Gastrocnemius medialis (tissue), 4 donors: ENCODE measurements at regions not wholly inside any gene's neighbourhood (a gene's known extent, or its start where the extent isn't known, plus 50 kb on each side); places are given as distances from the start of the nearest gene placed in this dataset.

ENCODE experiments used
- POLR2A ChIP-seq, 2 donors: fragments of 450-650 bp; IDR thresholded peaks; one replicate each; pipeline ENCODE4 v1.6.1; 2017; ENCODE audit warnings: antibody characterized with exemption in 2 of 2, mild to moderate bottlenecking in 2 of 2, moderate library complexity in 2 of 2
- TF ChIP-seq, protein P1 (sequence below), 5 experiments: fragments of 450-650 bp in 3 of 5; fragments of 200-600 bp in 2 of 5; sonication (generic) in 2 of 5; IDR thresholded peaks in 4 of 5; conservative IDR thresholded peaks in 1 of 5; 1 replicate in 4 of 5; 2 replicates in 1 of 5; pipeline ENCODE4 v1.5.1; 2016 to 2019; ENCODE audit warnings: antibody characterized with exemption in 5 of 5, mild to moderate bottlenecking in 3 of 5, moderate library complexity in 3 of 5

DNA sequence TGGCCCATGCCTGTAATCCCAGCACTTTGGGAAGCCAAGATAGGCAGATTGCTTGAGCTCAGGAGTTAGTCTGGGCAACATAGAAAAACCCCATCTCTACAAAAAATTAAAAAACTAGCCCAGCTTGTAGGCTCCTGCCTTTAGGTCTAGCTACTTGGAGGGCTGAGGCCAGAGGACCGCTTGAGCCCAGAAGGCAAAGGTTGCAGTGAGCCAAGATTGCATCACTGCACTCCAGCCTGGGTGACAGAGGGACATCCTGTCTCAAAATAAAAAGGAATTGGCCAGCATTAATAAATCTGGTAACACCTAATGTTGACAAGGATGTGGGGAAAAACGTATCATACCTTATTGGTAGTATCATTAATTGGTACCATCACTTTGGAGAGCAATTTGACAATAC is 396.2 kb downstream of the PLPP3 start:
- TF ChIP-seq, protein P1, sequence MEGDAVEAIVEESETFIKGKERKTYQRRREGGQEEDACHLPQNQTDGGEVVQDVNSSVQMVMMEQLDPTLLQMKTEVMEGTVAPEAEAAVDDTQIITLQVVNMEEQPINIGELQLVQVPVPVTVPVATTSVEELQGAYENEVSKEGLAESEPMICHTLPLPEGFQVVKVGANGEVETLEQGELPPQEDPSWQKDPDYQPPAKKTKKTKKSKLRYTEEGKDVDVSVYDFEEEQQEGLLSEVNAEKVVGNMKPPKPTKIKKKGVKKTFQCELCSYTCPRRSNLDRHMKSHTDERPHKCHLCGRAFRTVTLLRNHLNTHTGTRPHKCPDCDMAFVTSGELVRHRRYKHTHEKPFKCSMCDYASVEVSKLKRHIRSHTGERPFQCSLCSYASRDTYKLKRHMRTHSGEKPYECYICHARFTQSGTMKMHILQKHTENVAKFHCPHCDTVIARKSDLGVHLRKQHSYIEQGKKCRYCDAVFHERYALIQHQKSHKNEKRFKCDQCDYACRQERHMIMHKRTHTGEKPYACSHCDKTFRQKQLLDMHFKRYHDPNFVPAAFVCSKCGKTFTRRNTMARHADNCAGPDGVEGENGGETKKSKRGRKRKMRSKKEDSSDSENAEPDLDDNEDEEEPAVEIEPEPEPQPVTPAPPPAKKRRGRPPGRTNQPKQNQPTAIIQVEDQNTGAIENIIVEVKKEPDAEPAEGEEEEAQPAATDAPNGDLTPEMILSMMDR (IDR thresholded peaks at IDR 0.05 in 4 of 5, conservative IDR thresholded peaks at IDR 0.05 in 1 of 5) = no peak
- TF ChIP-seq POLR2A (IDR thresholded peaks at IDR 0.05) = no peak
